NCI-H2081 treated with DMSO at 0.1 percent for 48 hours (cell line): ENCODE measurements at regions not wholly inside any gene's neighbourhood (a gene's known extent, or its start where the extent isn't known, plus 50 kb on each side); places are given as distances from the start of the nearest gene placed in this dataset.
"Not testable (repeated sequence)": the region's sequence is repeated elsewhere in the genome, so short reads cannot be mapped to it uniquely, and the experiment has no call there.

Experiments used
- DNase-seq: peaks from one replicate; lab custom pipeline; 2025; lab: John Stamatoyannopoulos, UW

DNA sequence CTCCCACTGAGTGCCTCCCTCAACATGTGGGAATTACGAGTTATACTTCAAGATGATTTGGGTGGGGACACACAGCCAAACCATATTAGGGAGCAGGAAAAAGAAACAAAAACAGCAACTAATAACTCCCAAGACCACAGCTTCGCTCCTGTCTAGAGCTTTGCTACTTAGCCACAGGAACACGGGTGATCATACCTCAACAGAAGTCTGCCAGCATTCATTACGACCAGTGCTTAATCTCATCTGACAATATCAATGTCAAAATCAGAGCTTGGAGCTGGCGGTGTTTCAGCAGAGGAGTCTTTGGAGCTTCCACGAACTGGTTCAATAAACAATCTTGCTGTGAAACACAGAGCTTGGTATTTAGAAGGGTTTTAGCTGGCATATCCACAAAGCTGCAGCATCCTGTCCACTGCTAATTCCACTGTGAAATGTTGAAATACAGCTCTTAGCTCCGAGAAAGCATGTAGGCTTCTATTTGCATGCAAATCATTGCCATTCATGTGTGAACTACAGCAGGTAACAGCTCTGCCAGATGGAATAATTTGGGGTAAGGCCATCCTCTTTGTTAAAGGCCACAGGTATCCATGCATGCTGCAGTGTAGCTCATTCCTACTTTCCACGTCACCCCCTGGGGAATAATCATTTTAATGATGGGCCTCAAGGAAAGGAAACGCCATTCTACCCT lies 128.4 kb upstream of the GOT2 start:
- DNase-seq: no peak

DNA sequence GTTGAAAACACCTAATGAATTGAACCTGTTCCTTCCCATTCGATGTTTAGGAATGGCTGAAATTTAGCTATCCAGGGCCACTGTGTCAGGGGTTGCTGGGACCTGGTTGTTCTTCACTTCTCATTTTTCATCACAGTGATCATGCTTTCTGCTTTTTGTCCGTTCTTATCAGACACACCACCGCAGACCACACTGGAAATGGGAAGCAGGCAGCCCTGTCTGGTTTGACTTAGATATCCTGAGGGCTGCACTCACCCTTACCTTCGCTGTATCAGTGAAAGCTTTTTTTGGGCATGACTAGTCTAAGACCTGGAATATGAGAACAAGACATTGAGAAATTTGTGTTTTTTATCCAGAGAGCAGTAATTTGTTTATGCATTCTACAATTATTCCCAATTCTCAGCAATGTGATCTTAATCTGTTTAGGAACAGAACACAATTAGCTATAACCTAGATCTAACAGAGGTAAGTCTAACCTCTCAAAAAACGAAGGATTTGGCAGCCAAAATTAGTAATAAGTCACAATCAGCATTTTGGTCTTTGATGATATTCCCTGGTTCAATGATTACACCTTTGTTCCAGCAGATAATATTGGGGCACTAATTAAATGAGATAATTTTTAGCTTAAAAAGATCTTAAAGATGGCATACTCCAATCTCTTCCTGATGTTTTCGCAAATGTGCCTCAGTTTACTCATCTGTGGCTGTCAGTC lies 126.0 kb upstream of the GOT2 start:
- no peak for DNase-seq

DNA sequence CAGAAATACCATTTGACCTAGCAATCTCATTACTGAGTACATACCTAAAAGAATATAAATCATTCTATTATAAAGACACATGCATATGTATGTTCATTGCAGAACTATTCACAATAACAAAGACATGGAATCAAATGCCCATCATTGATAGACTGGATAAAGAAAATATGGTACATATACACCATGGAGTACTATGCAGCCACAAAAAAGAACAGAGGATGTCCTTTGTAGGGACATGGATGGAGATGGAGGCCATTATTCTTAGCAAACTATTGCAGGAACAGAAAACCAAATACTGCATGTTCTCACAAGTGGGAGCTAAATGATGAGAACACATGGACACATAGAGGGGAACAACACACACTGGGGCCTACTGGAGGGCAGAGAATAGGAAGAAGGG lies 124.5 kb upstream of the GOT2 start:
- DNase-seq: not testable (repeated sequence)

DNA sequence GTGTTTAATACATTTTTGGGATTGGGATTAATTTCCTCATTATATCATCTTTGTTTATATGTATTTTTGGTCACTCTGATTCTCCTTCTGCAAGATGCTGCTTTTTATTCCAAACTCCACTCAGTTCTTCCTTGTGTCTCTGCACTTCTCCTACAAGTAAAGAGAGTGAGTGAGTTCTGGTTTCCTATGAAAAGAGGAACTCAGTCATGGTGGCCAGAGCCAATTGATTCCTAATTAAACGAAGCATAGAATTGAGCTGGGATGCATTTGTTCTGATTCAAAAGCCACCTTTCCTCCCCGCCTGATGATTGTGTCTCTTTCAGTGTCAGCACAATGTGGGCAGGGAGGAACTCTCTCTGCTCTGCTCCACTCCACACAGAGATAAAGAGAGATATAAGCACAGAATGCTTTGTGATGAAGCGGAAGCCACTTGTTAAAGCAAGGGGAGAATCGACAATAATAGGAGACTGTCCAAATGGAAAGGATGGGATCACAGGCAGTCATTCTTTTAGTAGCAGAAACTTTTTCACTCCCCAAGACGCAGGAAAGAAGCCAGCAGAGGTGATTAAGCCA lies 121.3 kb upstream of the GOT2 start:
- no peak for DNase-seq

DNA sequence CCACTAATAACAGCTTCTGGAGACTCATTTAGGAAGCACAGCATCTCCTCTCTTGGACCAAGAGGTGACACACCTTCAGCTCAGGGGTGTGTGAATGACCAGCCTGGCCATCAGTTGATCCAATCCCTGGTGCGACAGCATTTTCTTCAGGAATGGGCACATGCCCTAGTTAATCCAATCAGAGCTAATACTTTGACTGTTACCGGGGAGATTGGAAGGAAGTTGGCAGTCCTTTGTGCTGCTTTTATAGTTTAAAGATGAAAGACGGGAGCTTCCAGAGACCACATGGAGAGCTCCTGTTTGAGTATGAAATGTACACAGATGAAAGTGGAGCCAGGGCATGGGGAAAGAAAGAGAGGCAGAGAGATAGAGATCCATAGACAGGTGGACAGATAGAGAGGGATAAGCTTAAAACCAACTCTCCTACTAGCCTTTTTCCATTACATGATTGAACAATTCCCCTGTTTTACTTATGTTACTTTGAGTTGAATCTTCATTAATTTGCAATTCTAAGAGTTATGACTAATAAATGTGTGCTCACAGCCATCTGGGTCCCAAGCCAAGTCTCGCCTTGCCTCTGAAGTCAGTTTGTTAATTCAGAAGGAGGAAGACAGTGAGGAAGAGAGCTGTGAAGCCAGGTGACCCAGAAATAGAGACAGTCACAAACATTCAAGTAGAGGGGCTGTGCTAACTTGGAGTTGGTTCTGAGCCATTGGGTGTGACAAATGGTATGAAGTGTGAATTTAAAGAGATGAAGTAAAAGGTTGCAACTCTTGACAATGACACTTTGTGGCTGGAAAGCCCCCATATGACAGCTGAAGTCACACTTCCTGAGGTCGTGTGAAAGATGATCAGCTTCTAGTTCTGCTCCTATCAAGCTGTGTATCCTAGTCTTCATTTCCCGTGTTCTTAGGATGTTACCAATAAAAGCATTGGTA lies 120.0 kb upstream of the GOT2 start:
- no peak for DNase-seq

DNA sequence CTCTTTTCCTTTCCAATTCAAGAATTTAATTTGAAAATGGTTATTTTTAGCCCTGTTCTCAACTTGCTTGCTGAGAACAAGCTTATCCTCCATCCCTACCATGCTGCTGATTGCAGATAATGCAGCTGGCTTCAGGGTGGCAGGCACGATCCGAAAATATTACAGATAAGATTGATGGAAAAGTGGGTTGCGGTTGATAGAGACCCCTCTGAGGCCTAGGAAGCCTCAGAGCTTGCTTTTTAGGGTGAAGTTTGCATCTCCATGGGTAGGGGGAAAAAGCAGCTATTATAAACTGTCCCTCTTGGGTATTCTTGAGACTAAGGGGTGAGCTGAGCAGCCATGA lies 116.5 kb upstream of the GOT2 start:
- DNase-seq: no peak

DNA sequence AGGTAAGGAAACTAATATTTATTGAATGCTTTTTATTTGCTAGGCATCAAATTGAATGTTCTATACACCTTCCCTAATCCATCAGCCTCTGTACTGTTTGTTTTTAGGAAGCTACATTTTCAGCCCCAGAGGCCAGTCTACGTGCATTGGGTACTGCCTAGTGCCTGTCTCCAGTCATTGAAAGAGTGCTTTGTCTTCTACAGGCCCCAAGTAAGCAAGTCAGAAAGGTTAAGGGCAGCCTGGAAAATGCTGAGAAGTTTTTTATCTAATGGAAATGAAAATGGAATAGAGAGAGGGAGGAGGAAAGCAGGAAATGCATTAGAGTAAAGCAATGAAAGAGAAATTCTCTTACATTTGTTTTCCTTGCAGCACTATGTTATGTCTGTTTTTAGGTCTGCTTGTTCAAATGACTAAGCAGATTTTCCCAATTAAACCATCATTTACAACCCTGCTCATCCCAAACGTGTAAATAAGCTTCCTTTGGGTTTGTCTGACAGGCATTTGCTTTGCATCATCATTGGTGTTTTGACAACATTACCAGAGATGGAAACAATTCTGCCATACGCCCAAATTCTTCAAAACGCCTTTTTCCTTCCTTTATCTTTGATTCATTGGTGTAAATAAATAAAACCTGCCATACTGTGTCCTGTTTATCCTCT lies 116.0 kb upstream of the GOT2 start:
- DNase-seq: no peak

DNA sequence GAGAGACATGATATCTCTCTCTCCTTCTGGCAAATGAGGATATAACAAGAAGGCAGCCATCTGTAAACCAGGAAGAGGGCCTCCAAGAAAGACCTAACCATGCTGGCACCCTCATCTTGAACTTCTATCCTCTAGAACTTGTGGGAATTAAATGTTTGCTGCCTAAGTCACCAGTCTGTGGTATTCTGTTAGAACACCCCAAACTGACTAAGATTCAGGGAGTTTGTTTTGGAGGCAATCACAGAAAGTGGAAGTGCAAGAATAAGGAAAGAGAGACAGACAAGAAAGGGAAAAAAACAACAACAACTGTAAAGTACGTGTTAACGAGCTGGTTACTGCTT lies 114.5 kb upstream of the GOT2 start:
- DNase-seq: no peak

DNA sequence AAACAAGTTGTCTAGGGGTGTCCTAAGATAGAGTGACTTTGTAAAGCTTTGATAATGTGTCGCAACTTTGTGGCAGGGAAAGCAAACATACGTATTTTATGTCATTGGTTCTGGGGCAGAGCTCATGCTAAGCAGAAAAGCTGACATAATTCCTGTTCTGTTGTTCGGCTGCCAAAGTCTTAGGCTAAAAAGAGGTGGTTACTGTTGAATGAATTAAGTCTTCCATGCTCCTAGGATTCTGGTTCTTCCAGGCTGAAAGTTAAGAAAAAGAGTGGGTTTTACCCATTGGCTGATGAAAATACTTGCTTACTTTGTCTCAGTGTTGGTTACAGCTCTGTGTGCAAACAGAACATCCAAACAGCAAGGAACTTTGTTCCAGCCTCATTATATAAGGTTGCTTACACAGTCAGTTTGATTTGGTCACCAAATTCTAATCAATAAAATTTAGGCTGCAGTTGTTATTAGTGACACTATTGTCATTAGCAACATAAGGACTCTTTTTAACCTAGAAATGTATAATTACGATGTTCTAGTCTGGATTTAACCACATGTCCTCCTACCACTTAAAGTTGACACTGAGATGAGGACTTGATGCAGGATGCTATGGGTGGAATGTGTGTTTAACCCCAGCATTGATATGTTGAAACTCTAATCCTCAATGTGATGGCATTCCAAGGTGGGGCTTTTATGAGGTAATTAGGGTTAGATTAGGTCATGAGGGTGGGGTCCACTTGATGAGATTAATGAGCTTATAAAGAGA lies 114.0 kb upstream of the GOT2 start:
- DNase-seq: no peak

DNA sequence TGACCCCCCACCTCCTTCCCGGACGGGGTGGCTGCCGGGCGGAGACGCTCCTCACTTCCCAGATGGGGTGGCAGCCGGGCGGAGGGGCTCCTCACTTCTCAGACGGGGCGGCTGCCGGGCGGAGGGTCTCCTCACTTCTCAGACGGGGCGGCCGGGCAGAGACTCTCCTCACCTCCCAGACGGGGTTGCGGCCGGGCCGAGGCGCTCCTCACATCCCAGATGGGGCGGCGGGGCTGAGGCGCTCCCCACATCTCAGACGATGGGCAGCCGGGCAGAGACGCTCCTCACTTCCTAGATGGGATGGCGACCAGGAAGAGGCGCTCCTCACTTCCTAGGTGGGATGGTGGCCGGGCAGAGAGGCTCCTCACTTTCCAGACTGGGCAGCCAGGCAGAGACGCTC lies 112.1 kb upstream of the GOT2 start:
- not testable (repeated sequence) for DNase-seq

DNA sequence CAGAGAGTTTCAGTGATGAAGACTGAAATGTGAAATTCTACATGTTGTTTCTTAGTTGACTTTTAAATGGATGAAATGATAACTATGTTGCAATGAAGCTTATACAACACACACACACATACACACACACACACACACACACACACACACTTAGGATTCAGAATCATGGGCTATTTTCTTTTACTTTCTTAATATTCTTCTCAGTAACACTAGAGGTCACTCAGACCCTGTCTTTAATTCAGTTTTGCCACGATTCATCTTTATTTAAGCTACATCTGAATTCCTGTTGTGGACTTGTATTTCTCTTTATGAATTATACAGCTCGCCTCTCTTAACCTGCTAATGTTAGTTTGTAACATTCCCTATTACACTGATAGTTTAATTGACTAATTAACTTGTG lies 109.6 kb upstream of the GOT2 start:
- no peak for DNase-seq

DNA sequence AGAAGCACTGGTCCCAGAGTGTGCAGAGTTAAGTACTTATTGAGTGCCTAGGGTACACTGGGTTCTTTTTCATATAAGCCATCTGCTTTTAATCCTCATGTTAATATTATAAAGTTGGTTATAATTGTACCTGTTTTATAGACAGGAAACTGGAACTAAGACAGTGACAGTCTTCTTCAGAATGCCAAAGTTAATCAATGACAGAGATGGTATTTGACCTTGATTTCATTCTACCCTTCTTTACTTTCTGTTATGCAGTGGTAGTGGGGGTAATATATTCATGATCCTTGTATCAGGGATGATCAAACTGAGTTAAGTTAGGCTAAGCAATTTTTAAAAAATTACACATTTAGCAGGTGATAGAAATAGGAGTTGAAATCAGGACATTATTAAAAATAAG lies 108.6 kb upstream of the GOT2 start:
- no peak for DNase-seq

DNA sequence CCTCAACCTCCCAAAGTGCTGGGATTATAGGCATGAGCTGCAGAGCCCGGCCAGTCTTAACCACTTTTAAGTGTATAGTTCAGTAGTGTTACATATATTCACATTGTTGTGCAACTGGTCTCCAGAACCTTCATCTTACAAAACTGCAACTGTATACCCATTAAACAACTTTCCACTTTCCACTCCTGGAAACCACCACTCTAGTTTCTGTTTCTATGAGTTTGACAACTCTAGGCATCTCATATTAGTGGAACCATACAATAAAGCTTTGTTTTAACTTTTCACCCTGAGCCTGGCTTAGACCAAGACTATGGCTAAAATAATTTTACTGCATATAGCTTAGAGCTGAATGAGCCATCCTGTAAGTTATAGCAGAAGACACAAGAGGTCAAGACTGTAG lies 108.0 kb upstream of the GOT2 start:
- DNase-seq: no peak

DNA sequence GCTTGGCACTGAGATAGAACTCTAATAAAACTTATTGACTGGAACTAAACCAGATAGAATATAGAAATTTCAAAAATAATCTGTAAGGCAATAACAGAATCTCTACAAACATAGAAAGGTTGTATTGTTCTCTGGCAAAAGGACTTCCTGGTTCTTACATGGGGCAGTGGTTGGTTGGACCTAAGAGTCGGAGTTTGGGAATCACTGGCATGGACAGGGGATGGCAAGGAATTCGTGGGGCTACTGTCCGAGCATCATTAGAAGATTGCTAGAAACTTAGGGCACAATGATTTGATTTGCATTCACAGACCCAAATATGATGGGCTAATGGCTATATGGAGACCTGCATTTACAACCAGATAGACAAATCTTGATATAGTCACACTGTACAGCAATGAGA lies 103.8 kb upstream of the GOT2 start:
- DNase-seq: no peak

DNA sequence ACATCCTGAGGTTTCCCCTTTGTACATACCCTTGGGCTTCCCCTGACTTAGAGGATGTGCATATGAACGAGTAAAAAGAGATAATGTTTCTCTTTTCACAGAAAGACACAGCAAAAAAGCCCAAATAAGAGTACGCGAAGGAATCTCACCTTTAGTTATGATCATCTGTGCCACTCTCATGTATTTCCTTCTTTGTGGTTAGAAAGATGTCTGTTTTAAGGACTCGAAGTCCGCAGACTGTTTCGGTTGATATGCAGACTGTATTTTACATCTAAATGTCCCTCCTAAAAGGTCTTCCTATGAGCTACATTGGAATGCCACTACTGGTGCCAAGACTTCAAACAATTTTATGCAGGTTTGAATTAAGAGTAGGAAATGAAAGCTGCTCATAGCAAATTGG lies 102.3 kb upstream of the GOT2 start:
- no peak for DNase-seq

DNA sequence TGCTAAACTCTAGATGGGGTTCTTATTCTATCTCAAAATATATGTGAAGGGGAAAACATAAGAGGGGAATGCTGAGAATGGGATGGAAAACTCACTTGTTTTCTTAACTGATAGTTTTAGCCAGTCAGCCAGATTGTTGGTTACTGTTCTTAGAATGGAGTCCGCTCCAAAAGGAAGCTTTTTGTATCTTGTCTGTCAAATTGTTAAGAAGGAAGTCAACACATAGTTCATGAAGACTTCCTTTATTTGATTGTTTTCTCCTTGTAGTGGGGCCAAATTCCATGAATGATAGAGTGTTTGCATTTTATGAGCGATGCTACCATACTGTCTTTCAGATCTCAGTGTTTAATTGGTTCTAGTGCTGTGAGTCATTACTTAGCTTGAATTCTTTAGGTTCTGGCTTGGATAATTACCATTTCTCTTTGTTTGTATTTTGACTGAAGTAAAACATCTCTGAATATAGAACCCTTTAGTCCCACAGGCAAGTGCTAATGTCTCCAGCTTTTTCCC lies 98.3 kb upstream of the GOT2 start:
- no peak for DNase-seq

DNA sequence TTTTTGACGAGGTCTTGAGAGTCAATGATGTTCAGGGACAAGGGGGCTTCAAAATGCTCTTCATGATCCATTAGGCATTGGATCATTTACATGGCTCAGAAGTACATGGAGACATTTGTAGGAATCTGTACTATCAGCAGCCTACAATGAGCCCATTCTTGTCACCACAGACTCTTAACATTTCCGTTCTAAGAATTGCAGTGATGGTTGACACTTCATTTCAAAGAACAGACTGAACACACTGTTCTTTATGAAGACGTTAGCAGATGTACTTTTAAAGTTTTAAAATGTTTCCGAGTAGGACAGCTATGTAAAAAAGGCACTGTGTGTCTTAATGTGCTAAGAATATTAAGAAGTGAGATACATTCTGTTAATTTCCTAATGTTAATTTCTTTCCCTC lies 97.3 kb upstream of the GOT2 start:
- DNase-seq: no peak

DNA sequence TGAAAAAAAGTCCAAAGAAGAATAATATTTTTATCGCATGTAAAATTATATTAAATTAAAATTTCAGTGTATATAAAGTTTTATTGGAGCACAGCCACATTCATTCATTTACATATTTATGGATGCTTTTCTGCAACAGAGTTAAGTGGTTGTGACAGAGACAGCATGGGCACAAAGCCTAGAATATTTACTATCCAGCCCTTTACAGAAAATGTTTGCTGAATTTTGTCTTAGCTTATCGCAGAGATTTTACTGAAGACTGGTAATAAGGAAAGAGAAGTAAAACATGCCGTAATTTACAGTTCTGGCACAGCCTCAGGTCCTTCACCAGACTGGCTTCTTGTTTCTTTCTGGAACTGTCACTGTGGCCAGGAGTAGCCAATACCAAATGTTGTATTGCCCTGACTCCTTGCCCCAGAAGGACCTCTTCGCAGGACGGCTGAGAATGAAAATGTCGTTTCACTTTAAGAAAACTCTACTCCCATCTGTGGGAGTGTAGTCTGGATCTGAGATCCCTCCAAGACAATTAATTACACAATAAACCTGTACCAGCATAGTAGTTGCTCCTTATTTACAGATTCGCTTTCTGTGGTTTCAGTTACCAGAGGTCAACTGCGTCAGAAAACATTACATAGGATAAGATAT lies 94.9 kb upstream of the GOT2 start:
- no peak for DNase-seq

DNA sequence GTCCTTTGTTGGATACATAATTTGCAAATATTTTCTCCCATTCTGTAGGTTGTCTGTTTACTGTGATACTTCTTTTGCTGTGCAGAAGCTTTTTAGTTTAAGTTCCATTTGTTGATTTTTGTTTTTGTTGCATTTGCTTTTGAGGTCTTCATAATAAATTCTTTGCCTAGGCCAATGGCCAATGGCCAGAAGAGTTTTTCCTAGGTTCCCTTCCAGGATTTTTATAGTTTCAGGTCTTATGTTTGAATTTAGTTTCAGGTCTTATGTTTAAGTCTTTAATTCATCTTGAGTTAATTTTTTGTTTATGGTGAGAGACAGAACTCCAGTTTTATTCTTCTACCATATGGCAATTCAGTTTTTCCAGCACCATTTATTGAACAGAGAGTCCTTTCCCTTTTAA lies 90.1 kb upstream of the GOT2 start:
- DNase-seq: no peak

DNA sequence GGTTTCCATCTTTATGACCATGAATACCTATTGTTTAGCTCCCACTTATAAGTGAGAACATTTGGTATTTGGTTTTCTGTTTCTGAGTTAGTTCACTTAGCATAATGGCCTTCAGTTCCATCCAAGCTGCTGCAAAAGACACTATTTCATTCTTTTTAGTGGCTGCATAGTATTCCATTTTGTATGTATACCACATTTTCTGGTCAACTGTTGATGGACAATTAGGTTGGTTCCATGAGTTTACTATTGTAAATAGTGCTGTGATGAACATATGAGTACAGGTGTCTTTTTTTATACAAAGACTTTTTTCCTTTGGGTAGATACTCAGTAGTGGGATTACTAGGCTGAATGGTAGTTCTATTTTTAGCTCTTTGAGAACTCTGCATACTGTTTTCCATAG lies 87.8 kb upstream of the GOT2 start:
- no peak for DNase-seq

DNA sequence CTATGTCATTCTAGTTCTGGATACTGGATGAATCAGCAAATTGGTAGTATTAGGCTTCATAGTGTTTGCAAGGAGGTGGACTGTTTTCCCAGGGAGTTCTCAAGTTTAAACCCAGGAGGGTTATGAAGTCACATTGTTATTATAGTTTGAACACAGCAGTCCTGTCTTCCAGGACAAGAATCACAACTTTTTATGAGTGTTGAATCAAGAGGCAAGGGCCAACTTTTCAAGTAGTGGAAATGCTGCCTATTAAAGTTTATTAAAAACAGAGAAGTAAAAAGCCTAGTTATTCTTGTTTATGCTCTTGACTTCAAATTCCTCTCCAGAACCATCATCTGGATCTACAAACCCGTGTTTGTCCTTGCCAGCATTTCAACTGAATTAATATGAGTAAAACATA lies 86.3 kb upstream of the GOT2 start:
- DNase-seq: no peak
